Sigmoid colon (tissue), 6 donors: ENCODE measurements at regions not wholly inside any gene's neighbourhood (a gene's known extent, or its start where the extent isn't known, plus 50 kb on each side); places are given as distances from the start of the nearest gene placed in this dataset.

ENCODE experiments used
- DNase-seq: peaks from one replicate; pipeline ENCODE4 v3.0.0-alpha.2; 2019
- H3K27ac ChIP-seq, 4 donors: fragments of 200-600 bp; sonication (generic); one replicate each; pipeline ENCODE4 v1.5.1; 2016 to 2019; ENCODE audit warnings: mild to moderate bottlenecking in 1 of 4
- H3K27me3 ChIP-seq, 3 donors: fragments of 200-600 bp; sonication (generic); one replicate each; pipeline ENCODE4 v1.5.1; 2019; ENCODE audit warnings: mild to moderate bottlenecking in 1 of 3
- H3K36me3 ChIP-seq, 4 donors: fragments of 200-600 bp; sonication (generic); one replicate each; pipeline ENCODE4 v1.5.1; 2016 to 2019
- H3K4me1 ChIP-seq, 4 donors: fragments of 200-600 bp; sonication (generic); one replicate each; pipeline ENCODE4 v1.5.1; 2017 to 2019
- H3K4me3 ChIP-seq, 4 donors: fragments of 200-600 bp; sonication (generic); one replicate each; pipeline ENCODE4 v1.5.1; 2017 to 2019; ENCODE audit warnings: mild to moderate bottlenecking in 2 of 4, moderate library complexity in 1 of 4
- H3K9me3 ChIP-seq, 4 donors: fragments of 200-600 bp in 3 of 4; sonication (generic) in 3 of 4; one replicate each; pipeline versions ENCODE4 v1.5.1 to v1.6.1; 2013 to 2019
- EP300 ChIP-seq, 4 donors: sonication (generic); formaldehyde crosslinking; IDR thresholded peaks; one replicate each; pipeline ENCODE4 v1.6.1; 2017; ENCODE audit warnings: antibody characterized with exemption in 4 of 4
- POLR2A ChIP-seq, 2 donors: fragments of 450-650 bp; IDR thresholded peaks; one replicate each; pipeline ENCODE4 v1.6.1; 2016; ENCODE audit warnings: antibody characterized with exemption in 2 of 2, mild to moderate bottlenecking in 2 of 2, moderate library complexity in 2 of 2
- POLR2AphosphoS5 ChIP-seq, 4 donors: sonication (generic); formaldehyde crosslinking; IDR thresholded peaks; one replicate each; pipeline ENCODE4 v1.6.1; 2017; ENCODE audit warnings: antibody characterized with exemption in 4 of 4
- WGBS, 2 donors: extraction: QIAGEN DNeasy Blood & Tissue Kit; methylation state at CpG; one replicate each; pipeline ENCODE4 v1.1.7; 2013; 5-methylcytosine and 5-hydroxymethylcytosine counted together
- intact Hi-C: fragments of 100-400 bp; cut with DNase I; formaldehyde crosslinking; loops from one replicate; pipeline ENCODE4 v1.15.1; 2023
- TF ChIP-seq, protein P1 (sequence below), 4 experiments: fragments of 450-650 bp in 3 of 4; fragments of 200-600 bp in 1 of 4; IDR thresholded peaks; one replicate each; pipeline ENCODE4 v1.5.1; 2016 to 2019; ENCODE audit warnings: antibody characterized with exemption in 4 of 4, mild to moderate bottlenecking in 3 of 4, moderate library complexity in 2 of 4
- donor health status: healthy with polysubstance abuse.
- donor health status: healthy.

DNA sequence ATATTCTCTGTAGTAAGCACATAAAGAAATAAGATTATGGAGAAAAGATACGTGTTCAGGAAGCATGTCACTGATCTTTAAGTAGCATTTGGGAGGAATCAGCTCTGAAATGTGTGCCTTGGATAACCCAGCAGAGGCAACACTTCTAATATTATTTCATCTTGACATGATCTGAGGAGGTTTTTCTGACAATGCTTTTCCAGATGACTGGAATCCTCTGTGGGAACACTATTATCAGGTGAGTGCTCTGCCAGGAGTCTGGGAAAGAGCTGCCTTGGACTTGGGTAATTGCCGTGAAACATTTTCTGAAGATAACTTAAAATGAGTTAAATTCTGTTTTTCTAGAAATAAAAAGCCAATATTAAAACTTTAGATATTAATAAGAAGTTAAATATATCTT is 78.2 kb upstream of the QRFPR start:
- intact Hi-C loops = no loop called here

DNA sequence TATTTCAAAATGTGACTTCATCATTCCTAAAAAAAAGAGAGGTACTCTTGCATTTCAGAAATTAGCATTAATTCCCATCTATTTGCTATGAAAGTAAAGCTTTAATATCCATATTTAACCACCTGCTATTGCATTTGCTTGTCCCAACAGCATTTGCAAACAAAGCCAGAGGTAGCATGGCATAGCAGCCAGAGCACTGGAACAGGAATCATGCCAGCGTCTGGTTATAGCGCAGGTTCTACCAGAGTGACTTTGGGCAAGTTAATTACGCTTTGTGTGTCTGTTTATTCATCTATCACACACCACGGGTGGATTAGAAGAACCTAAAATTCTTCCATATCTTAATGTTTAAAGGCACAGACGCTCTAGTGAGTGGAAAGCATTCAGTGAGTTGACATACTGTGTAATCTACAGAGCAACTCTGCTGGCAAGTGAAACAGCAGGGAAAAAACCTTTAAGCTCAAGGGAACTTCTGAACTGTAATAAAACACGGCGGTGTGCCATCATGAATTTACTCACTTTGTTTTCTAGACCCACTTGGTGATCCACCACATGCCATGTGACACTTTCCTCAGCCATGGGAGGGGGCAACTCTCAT is 76.6 kb upstream of the QRFPR start:
- TF ChIP-seq, protein P1, sequence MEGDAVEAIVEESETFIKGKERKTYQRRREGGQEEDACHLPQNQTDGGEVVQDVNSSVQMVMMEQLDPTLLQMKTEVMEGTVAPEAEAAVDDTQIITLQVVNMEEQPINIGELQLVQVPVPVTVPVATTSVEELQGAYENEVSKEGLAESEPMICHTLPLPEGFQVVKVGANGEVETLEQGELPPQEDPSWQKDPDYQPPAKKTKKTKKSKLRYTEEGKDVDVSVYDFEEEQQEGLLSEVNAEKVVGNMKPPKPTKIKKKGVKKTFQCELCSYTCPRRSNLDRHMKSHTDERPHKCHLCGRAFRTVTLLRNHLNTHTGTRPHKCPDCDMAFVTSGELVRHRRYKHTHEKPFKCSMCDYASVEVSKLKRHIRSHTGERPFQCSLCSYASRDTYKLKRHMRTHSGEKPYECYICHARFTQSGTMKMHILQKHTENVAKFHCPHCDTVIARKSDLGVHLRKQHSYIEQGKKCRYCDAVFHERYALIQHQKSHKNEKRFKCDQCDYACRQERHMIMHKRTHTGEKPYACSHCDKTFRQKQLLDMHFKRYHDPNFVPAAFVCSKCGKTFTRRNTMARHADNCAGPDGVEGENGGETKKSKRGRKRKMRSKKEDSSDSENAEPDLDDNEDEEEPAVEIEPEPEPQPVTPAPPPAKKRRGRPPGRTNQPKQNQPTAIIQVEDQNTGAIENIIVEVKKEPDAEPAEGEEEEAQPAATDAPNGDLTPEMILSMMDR (IDR thresholded peaks at IDR 0.05) = no peak
- TF ChIP-seq POLR2A (IDR thresholded peaks at IDR 0.05) = no peak
- no peak for TF ChIP-seq EP300 (IDR thresholded peaks at IDR 0.05)
- TF ChIP-seq POLR2AphosphoS5 (IDR thresholded peaks at IDR 0.05) = no peak
- WGBS, 2 donors = 26 to 71% methylated on average over 7 of the region's 7 CpGs
- Histone ChIP-seq H3K4me3 (no peak overlapping the region), H3K27ac (no peak overlapping the region), H3K4me1 (no peaks in the 10 kb centered on the region), H3K27me3 (no peaks in the 10 kb centered on the region), H3K36me3 (no peaks in the 10 kb centered on the region), H3K9me3 (no peaks in the 10 kb centered on the region)
- no peak for DNase-seq
- intact Hi-C loops = no loop called here

More for the DNA sequence above, 78.2 kb upstream of the QRFPR start:
- DNase-seq = no peak
- no peaks in the 10 kb centered on the region for H3K27me3 ChIP-seq
- H3K9me3 ChIP-seq = no peaks in the 10 kb centered on the region
- H3K4me1 ChIP-seq = peaks cover 0 to 5% (median 0%) of the 10 kb centered on the region in 4 donors
- WGBS, 2 donors = 77 to 81% methylated on average over 2 of the region's 2 CpGs
- TF ChIP-seq POLR2A (IDR thresholded peaks at IDR 0.05) = no peak
- no peak for TF ChIP-seq EP300 (IDR thresholded peaks at IDR 0.05)
- no peaks in the 10 kb centered on the region for H3K36me3 ChIP-seq
- H3K27ac ChIP-seq = no peak overlapping the region
- no peak overlapping the region for H3K4me3 ChIP-seq

DNA sequence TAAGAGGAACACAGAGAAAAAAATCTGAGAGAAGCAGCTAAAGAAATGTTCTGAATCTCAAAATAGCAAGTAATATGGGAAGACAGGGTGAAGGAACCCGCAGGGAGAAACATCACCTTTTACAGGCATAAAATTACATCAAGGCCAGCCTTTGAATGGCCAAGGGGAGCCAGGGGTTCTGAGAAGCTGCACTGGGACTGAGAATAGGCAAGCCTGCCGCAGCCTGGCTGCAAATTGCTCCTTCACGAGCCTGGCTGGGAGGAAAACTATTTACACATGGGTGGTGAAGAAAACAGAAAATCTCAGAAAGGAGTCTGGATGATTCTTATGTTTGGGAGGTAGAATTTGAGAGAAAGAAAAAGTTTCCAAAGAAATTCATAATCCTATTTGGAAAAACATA is 74.5 kb upstream of the QRFPR start:
- DNase-seq = no peak
- no peak overlapping the region for H3K4me3 ChIP-seq
- H3K9me3 ChIP-seq = no peaks in the 10 kb centered on the region
- intact Hi-C loops = no loop called here
- TF ChIP-seq, protein P1 (IDR thresholded peaks at IDR 0.05) = no peak
- TF ChIP-seq POLR2AphosphoS5 (IDR thresholded peaks at IDR 0.05) (no peak), POLR2A (IDR thresholded peaks at IDR 0.05) (no peak), EP300 (IDR thresholded peaks at IDR 0.05) (no peak)
- H3K27me3 ChIP-seq = no peaks in the 10 kb centered on the region
- no peaks in the 10 kb centered on the region for H3K4me1 ChIP-seq
- WGBS, 2 donors = 57 to 58% methylated on average over 3 of the region's 3 CpGs
- no peak overlapping the region for H3K27ac ChIP-seq
- H3K36me3 ChIP-seq = no peaks in the 10 kb centered on the region

DNA sequence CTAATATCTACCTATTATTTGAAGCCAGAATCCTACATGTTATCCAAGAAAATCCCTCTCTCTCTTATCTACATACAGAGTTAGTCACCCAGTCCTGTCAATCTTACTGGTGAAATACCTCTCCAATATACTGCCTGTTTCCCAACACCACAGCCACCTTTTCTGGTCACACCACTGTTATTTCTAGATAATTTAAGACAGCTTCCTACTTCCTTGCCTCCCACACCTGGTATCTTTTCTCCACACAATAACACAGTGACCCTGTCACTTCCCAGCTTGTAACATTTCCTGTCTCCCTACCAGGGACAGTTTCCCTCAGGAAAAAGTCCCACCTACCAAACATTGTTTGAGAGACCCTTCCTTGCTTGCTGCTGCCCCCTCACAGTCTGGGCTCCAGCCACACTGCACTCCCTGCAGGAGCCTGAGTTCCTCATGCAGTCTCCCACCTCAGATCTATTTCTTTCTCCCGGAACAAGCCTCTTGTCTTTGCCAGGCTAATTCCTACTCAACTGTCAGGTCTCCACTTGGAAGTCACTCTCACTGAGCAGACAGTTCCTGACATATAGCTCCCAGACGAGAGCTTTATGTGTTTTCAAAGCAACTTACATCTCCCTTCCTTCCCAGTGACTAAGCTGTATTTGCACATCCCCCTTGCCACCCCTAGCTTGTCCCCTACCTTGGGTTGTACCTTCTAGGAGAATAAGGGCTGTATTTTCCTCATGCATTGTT is 73.6 kb upstream of the QRFPR start:
- no peaks in the 10 kb centered on the region for H3K36me3 ChIP-seq
- intact Hi-C loops = no loop called here
- 54 to 63% methylated on average over 2 of the region's 2 CpGs for WGBS, 2 donors
- DNase-seq = no peak
- no peak overlapping the region for H3K4me3 ChIP-seq
- H3K27ac ChIP-seq = no peak overlapping the region
- TF ChIP-seq POLR2AphosphoS5 (IDR thresholded peaks at IDR 0.05) (no peak), POLR2A (IDR thresholded peaks at IDR 0.05) (no peak), EP300 (IDR thresholded peaks at IDR 0.05) (no peak)
- TF ChIP-seq, protein P1 (IDR thresholded peaks at IDR 0.05) = no peak
- no peaks in the 10 kb centered on the region for H3K9me3 ChIP-seq
- no peaks in the 10 kb centered on the region for H3K4me1 ChIP-seq
- H3K27me3 ChIP-seq = no peaks in the 10 kb centered on the region

DNA sequence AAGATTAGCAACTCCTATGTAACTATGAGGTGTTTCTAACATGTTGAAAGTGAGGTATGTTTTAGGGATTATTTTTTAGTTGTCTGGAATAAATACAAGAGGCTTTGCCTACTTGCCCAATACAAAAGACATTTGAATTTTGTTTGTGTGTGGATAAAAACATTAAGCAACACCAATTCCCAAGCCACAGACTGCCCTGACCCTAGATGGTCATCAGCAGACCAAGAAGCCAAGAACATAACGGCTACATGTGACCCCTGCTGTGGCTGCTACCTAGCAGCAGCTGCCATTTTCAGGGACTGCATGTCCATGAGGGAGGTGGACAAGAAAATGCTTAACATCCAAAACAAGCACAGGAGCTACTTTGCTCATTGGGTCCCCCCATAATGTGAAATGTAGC is 70.5 kb upstream of the QRFPR start:
- Histone ChIP-seq H3K27me3 (no peaks in the 10 kb centered on the region), H3K9me3 (no peaks in the 10 kb centered on the region), H3K4me3 (no peak overlapping the region), H3K4me1 (no peaks in the 10 kb centered on the region), H3K36me3 (no peaks in the 10 kb centered on the region), H3K27ac (no peak overlapping the region)
- 83 to 90% methylated on average over 1 of the region's 1 CpG for WGBS, 2 donors
- no peak for DNase-seq
- TF ChIP-seq, protein P1 (IDR thresholded peaks at IDR 0.05) = no peak
- TF ChIP-seq EP300 (IDR thresholded peaks at IDR 0.05) (no peak), POLR2A (IDR thresholded peaks at IDR 0.05) (no peak), POLR2AphosphoS5 (IDR thresholded peaks at IDR 0.05) (no peak)
- intact Hi-C loops = no loop called here
